Gastrocnemius medialis (tissue), 4 donors: ENCODE measurements at regions not wholly inside any gene's neighbourhood (a gene's known extent, or its start where the extent isn't known, plus 50 kb on each side); places are given as distances from the start of the nearest gene placed in this dataset.

Source experiments
- POLR2A ChIP-seq, 2 donors: fragments of 450-650 bp; IDR thresholded peaks; one replicate each; pipeline ENCODE4 v1.6.1; 2017; ENCODE audit warnings: antibody characterized with exemption in 2 of 2, mild to moderate bottlenecking in 2 of 2, moderate library complexity in 2 of 2
- TF ChIP-seq, protein P1 (sequence below), 5 experiments: fragments of 450-650 bp in 3 of 5; fragments of 200-600 bp in 2 of 5; sonication (generic) in 2 of 5; IDR thresholded peaks in 4 of 5; conservative IDR thresholded peaks in 1 of 5; 1 replicate in 4 of 5; 2 replicates in 1 of 5; pipeline ENCODE4 v1.5.1; 2016 to 2019; ENCODE audit warnings: antibody characterized with exemption in 5 of 5, mild to moderate bottlenecking in 3 of 5, moderate library complexity in 3 of 5

DNA sequence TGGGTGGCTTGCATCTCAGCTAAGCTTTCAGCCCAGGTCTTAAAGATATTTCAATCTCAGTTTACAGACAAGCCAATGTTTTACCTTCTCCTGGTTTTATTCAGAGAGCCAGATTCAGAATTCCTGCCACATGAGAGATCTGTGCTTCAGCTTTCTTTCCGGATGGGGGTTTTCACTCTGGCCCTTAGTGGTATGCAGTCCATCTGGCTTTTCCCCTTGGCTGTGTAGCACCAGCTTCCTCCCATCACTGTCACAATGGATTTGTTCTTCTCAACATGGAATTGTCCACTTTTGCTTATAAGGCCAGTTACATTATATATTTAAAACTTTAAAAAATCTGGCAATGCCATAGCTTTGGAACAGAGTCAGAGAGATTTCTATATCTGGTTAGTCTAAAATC lies 303.9 kb downstream of the ETS1 start:
- TF ChIP-seq, protein P1, sequence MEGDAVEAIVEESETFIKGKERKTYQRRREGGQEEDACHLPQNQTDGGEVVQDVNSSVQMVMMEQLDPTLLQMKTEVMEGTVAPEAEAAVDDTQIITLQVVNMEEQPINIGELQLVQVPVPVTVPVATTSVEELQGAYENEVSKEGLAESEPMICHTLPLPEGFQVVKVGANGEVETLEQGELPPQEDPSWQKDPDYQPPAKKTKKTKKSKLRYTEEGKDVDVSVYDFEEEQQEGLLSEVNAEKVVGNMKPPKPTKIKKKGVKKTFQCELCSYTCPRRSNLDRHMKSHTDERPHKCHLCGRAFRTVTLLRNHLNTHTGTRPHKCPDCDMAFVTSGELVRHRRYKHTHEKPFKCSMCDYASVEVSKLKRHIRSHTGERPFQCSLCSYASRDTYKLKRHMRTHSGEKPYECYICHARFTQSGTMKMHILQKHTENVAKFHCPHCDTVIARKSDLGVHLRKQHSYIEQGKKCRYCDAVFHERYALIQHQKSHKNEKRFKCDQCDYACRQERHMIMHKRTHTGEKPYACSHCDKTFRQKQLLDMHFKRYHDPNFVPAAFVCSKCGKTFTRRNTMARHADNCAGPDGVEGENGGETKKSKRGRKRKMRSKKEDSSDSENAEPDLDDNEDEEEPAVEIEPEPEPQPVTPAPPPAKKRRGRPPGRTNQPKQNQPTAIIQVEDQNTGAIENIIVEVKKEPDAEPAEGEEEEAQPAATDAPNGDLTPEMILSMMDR (IDR thresholded peaks at IDR 0.05 in 4 of 5, conservative IDR thresholded peaks at IDR 0.05 in 1 of 5) = no peak
- TF ChIP-seq POLR2A (IDR thresholded peaks at IDR 0.05) = no peak
